GM21737 (cell line): ENCODE measurements at regions not wholly inside any gene's neighbourhood (a gene's known extent, or its start where the extent isn't known, plus 50 kb on each side); places are given as distances from the start of the nearest gene placed in this dataset.

Experiments used
- ATAC-seq: cut with Tn5 transposase; IDR thresholded peaks from one replicate; pipeline ENCODE4 v1.9.1; 2021; ENCODE audit warnings: mild to moderate bottlenecking, moderate library complexity; ENCODE audit not compliant: unreplicated experiment

DNA sequence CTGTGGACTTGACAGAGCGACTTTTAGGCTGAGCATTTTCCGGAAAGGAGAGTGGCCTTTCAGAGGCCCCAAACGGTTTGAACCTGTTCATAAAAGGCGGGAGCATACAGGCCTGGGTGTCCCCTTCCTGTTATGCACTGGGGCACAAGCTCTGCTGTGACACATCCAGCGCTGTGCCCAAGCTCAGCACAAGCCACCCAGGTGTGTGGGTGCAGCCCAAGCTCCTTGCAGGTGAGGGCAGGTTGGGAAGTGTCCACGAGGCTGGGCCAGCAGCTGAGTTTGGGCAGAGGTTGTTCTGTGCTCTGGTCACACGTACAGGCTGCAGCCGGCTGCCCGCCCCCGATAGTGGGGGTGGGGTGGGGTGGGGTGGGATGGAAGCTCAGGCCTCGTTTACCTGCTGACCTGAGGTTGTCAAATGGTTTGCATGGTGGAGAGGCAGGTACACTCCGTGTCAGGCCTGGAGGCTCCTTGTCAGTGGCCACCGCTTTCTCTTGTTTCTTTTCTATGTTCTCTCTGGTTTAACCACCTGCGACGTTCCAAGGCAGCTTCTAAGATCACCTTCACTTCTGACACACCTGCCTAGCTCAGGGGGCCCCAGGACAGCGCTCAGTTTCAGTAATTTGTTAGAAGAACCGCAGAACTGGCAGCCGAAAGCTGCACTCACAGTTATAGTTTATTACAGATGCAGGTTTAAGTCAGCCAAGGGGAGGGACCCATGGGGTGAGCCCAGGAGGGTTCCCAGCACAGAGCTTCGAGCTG lies 194.7 kb upstream of the CIBAR2 start:
- no peak for ATAC-seq

DNA sequence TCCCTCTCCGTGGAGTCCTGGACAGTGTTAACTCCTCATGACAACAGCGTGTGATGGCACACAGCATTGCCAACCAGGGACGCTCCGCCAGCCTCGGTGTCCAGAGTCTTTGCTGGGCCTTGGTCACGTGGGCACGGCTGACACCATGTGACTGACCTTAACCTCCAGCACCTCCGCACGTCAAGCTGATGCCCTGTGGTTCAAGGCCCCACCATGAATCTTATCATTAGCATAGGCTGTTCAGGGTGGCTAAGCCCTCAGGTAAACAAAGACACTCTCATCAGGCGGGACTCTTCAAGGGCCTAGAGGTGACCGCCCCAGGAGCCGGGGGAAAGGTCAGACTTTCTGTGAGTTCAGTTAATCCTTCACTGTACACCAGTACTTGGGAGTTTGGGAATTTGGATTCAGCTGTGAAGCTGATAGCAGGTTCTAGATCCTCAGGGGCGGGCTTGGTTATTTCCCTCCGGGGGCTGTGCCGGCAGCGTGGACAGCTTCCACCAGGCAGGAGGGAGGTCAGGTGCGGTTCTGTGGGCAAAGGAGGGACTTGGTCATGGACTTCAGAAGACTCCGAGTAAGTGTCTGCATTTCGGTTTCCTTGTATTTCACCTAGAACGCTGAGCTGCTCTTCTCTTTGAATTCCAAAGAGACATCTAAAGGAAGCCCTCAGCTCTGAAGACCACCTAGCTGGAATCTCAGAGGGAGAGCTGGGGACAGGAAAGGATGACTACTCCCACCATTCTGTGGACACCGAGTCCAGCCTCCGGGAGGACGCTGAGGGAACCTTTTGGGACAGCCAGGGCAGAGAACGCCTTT lies 195.5 kb upstream of the CIBAR2 start:
- ATAC-seq = no peak

DNA sequence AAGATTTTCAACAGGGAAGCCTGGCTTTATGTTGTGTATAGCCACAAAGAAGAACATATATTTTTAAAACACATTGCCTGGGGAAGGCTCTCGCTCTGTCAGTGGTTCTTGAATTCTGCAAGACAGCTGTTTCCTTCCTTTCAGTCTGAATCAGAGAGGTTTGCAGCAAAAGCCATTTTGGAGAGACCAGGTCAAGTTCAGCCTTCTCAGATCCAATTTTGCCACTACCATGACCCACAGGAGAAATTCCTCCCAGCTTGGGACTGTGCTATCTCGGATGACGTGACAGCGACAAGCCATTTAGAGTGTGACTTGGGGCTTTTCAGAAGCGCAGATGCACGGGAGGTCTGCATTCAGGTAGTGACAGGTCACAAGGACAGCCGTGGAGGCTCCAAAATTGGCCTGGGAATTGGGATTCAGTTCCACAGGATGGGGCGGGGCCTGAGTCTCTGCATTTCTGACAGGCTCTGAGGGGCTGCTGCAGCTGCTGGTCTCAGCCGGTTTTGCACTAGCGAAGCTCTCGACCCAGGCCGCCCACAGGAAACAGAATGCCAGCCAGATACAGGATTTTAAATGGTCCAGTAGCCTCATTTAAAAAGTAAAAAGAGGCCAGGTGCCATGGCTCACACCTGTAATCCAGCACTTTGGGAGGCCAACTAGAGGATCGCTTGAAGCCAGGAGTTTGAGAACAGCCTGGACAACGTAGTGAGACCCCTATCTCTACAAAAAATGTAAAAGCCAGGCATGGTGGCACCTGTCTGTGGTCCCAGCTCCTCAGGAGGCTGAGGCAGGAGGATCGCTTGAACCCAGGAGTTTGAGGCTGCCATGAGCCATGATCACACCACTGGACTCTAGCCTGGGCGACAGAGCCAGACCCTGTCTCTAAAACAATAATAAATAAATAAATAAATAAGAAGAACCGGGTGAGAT lies 196.6 kb upstream of the CIBAR2 start:
- ATAC-seq = no peak

DNA sequence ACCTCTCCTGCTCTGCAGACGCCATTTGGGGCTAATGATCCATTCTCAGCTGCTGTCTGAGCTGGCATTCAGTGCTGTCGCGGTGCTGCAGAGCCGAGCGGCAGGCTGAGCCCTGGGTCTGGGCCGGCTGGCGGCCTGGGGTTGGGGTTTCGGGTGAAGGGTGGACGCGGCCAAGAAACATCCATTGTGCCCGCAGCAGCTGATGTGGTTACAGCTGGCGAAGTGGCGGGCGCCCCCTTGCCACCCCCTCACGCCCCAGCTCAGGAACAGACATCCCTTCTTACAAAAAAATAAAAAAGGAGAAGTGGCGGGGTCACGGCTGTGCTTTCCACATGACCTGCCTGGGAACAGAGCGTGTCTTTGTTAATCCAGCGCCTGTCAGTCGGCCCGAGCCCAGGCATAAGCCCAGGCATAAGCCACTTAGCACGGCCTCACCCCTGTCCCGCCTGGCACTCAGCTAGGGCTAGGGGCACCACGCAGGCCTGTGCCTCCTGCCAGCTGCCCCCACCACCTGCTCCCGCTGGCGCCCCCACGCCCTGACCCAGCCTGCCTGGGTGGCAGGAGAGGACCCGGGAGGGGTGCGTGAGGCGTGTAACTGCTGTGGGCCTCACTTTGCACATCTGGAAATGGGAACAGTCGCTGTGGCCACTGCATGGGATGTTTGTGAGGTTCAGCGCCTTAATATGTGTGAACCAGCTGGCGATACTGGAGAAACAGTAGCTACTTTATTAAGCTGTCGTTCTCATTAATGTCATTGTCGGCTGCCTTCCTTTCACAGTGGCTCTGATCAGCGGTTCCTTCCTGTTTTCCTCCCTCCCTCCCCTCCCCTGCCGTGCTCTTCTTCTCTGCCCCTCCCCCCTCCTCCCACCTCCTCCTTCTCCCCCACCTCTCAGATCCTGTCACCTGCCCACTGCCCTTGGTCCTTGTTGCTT lies 197.7 kb upstream of the CIBAR2 start:
- ATAC-seq = no peak

DNA sequence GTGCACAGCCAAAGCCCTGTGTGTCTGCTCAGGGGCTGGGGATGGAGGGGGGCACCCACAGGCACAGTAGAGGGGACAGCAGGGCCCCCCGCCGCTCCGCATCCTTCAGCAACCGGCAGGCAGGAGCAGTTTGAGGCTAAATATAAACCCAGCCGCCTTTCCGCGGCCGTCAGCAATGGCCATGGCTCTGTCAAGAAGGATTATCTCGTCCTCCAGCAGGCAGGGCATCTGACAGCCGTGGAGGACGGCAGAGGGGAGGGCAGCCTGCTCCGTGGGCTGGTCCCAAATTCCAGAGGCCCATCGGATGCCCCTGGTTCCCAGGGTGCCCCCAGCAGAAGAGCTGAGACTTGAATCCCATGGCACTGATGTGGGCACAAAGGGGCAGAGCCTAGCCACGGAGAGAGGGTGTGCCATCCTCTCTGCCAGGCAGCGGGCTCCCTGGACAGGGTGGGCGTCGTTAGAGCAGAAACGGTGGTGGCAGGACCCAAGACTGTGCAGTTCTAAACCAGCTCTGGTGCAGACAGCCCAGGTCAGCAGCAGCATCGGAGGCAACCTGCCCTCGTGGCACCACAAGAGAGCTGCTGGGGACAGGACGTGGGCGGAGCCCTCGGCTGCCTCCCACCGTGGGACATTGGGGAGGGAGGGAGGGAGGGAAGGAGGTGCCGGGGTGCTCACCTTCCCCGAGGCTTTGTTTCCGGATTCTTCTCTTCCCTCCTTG lies 198.8 kb upstream of the CIBAR2 start:
- ATAC-seq = no peak

DNA sequence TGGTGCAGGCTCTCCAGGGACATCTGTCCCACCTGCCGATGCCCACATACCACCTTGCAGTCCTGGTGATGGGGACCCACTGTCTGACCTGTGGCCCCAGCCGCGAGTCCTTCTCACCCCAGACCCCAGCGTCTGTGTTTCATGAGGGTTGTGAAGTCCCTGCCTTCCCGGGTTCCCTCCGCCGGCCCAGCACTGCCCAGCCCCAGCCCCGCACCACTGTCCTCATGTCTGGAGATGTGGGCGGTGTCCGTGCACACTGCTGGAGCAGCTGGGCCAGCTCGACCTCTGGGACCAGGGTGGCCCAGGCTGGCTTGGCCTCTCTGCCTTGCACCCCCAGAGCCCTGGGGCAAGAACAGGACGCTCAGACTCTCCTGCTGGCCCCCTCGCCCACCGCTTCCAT lies 199.5 kb upstream of the CIBAR2 start:
- ATAC-seq = no peak

DNA sequence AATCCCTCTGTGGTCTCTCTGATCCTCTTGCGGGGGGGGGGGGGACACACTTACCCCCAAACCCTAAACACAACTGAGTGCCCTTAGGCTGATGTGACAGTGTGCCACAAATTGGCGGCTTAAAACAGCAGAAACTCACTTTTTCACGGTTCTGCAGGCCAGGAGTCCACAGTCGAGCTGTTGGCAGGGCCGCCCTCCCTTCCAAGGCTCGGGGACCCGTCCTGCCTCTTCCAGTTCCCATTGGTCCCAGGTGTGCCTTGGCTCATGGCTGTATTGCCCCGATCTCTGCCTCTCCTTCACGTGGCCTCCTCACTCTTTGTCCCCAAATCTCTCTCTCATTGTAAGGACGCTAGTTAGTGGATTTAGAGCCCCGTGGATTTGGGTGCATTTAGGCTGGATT lies 199.9 kb upstream of the CIBAR2 start:
- no peak for ATAC-seq

DNA sequence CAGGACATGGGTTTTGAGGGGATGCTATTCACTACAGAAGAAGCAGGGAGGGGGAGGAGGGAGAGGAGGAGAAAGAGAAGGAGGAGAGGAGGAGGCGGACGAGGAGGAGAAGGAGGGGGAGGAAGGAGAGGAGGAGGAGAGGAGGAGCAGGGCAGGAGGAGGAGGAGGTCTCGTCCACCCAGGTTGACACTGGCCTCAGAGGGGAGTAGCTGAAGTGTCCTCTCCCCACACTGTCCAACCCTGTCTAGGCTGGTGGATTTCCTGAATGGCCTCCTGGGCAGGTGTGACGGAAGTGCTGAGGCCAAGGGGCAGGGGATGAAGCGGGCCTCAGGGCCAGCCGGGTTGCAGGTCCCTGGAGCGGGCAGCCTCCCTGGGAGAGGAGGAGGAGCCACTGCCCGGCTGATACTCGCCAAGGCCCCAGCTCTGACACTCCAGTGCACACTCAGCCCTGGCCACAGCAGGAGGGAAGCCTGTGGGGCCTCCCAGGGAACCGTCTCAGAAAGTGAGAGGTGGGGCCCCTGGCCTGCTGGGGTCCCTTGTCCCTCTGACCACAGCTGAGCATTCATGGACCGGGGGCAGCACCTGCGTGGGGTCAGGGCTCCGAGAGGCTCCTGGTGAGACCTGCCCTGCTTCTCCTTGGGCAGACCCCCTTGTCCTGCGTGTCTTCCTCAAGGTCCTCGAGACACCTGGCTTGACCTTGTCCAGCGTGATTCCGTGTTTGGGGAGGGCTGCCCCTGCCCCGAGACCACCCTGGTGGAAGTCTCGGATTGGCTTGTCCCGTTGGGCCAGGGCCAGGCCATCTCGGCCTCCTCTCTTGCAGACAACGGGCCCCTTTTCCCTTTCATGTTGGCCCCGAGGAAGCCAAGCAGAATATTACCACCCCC lies 200.6 kb upstream of the CIBAR2 start:
- ATAC-seq = no peak

DNA sequence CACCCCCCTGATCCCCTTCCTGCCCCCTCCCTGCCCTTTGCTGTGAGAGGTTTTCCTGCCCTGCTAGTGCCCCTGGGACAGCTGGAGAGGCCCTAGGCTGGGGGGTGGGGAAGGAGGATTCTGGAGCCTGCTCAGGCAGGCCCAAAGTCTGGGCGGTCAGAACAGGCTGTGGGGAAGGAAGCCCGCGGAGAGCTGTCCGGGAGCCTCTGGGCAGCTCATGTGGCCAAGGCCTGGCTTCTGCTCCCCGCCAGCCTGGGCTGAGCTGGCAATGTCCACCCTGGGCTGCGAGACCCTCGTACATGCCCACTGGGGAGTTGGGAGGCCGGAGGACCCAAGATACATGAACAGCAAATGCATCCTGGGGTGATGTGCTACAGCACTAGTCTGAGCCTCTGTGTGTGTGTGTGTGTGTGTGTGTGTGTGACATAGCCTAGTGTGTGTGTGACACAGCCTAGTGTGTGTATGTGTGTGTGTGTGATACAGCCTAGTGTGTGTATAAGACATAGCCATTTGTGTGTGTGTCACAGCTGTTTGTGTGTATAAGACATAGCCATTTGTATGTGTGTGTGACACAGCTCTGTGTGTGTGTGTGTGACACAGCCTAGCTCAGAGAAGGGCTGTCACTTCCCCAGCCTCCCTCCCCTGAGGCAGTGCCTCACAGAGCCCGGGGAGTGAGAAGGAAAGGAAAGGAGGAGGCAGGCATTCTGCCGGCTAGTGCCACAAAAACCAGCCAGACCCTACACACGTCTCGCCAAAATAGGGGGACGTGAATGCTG lies 201.4 kb upstream of the CIBAR2 start:
- no peak for ATAC-seq

DNA sequence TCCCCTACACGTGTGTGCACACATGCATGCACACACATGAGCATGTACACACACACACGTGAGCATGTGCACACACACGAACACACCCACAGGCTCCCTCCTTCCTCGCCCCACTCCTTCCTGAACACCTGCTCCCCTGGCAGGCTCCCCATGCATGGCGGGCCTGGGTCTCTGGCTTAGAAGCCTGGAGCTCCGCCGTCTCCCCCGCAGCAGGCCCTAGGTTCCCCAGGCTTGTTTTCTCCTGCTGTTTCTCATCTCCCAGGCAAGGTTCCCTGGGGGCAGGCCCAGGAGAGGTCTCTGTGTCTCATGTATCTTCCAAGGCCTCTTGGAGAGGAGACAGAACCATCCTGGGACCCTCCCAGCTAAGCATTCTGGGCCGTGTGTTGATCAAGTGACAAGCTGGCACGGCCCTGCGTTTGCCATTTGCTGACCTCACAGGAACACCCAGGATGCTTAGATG lies 202.3 kb upstream of the CIBAR2 start:
- no peak for ATAC-seq

DNA sequence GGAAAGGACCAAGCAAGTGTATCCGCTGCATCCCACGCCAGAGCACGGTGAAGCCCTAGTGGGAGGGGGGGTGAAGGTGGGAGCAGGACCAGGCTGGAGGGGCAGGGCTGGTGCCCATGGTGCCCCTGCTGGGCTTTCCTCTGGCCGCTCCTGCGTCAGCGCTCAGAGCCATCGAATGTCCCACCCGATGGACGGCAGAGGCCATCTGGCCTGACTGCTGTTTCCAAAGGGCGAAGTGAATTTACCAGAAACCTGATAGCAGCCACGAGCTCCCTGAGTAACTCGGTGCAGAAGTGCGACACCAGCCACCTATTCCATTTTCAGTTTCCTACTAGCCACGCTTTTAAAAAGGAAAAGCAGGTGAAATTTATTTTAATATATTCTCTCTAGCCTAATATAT lies 203.6 kb upstream of the CIBAR2 start:
- no peak for ATAC-seq

DNA sequence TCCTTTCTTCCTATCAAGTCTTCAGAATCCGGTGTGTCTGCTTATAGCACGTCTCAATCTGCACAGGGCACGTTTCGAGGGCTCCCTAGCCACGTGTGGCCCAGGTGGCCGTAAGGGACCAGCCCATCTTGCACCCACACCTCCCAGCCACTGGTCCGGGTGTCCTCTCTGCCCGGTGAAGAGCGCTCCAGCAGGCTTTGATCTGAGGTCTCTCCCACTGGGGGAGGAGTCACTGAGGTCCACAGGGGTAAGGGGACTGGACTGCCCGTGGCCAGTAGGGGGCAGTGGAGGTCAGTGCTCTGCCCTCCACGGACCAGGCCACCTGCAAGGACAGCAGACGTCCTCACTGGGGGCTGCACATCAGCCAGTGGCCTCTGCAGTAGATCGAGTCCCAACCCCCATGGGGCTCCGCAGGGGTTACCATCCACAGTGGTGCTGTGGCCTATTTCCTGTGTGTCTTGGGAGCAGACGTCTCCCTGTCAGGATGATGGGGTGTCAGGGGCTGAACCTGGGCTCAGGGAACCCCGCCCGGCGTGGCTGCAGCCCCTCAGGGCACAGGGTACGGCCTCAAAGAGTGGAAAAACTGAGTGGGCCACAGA lies 204.1 kb upstream of the CIBAR2 start:
- ATAC-seq = no peak

DNA sequence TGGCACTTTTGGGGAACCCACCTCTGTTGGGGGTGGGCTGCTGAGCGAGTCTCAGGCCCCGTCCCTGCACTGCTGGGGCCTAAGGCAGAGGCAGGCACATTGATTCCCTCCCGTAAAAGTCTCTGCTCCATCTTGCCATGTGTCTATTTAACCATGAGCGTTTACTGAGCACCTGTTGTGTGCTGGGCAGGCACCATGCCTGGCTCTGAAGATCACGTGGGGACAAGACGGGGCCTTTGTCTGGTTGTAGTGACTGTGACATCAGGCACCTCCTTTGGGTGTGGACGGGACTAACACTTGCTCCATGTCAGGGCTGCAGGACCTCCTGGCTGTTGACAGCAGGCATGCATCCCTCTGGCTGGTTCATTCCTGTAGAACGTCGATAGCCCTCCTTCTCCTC lies 204.7 kb upstream of the CIBAR2 start:
- ATAC-seq = no peak

DNA sequence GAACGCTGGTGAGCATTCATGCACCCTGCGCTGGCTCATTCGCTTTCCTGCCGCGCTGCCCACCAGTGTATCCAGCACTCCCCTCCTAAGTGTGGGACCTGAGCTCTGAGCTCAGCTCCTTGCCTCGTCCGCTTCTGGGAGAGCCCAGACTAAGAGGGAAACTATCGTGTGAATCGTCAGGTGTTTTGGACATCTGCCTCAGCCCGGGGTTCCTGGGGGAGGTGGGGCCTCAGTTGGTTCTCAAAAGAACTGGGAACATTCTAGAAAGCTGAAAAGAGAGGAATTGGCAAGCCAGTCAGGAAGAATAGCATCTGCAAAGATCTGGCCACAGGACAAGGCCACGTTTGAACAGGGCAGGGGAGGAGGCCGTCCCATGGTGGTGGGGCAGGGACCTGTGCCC lies 205.4 kb upstream of the CIBAR2 start:
- no peak for ATAC-seq

DNA sequence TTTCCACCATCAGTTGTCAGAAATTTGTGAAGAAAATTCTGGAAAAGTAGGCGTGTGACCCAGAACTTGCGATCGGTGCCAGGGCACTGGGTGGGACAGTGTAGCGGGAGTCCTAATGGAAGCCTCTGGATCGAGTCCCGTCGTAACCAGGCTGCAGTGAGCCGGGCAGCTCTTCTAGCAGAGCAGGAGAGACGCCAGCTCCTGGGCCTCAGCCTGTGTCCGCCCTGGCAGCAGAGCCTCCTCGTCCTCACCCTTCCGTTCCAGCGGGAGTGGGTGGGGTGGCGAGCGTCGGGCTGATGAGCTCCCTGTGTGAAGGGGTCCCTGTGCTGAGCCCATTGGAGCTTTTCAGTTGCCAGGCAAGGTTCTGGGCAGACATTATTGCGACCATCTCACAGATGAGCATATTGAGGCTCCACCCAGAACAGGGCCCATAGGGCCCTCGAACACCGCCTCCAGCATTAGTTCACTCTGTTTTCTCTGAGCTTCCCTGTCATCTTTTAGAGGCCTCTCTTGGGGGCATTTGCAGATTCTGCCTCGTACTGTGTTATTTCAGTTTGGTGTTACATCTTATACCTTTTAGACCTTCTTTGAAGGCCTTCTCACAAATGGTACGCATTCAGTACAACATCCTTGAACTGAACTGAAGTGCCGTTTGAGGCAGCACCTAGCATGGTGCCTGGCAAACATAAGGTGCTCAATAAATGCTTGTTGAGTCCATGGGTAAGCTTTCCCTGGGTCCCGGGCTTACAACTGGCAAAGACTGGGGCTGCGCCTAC lies 207.1 kb upstream of the CIBAR2 start:
- ATAC-seq = no peak

DNA sequence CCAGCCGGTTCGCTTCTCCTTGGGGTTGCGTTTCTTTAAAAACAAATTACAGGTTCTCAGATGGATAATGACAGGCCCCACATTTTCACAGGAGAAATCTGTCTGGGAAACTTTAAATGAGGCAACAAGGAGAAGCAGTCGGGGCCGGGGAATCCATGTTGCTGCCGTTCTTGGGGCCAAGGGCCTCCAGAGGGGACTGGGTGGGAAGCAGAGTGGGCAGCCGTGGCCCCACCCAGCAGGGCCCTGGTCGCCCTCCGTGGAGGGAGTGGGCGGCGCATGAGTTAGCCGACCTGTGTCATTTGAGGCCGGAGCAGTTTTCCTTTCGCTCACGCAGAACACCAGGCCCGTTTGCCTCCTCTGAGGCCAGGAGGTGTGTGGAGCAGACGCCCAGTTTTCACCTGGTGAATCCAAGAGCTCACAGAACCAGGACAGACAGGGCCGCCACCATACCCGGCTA lies 207.7 kb upstream of the CIBAR2 start:
- ATAC-seq = no peak
